Activated naive CD8-positive, alpha-beta T cell treated with anti-CD3 and anti-CD28 coated beads, Interleukin-2, amount 50 U/mL, for 24 hours (primary cell): ENCODE measurements at regions not wholly inside any gene's neighbourhood (a gene's known extent, or its start where the extent isn't known, plus 50 kb on each side); places are given as distances from the start of the nearest gene placed in this dataset.

Experiments
- ATAC-seq: fragments of 150-1000 bp; cut with Tn5 transposase; one replicate; pipeline ENCODE4 v1.10.0; 2021
- DNase-seq: peaks from one replicate; pipeline ENCODE4 v3.0.0; 2021
- H3K27ac Mint-ChIP-seq: one replicate; pipeline ENCODE4 v1.8.0; 2021; ENCODE audit warnings: mild to moderate bottlenecking, mixed read lengths
- H3K27me3 Mint-ChIP-seq: one replicate; pipeline ENCODE4 v1.8.0; 2021; ENCODE audit warnings: mixed read lengths
- H3K36me3 Mint-ChIP-seq: one replicate; pipeline ENCODE4 v1.8.0; 2021; ENCODE audit warnings: low read depth, mixed read lengths
- H3K4me1 Mint-ChIP-seq: one replicate; pipeline ENCODE4 v1.8.0; 2021; ENCODE audit warnings: mixed read lengths
- H3K4me3 Mint-ChIP-seq: one replicate; pipeline ENCODE4 v1.8.0; 2021; ENCODE audit warnings: mild to moderate bottlenecking, moderate library complexity, mixed read lengths
- H3K9me3 Mint-ChIP-seq: one replicate; pipeline ENCODE4 v1.8.0; 2021; ENCODE audit warnings: mixed read lengths

GRCh38 chr12:124726596-124727263 lies 136.9 kb downstream of the SCARB1 start:
- DNase-seq, result no peak
- no peaks in the 10 kb centered on the region for H3K4me1 Mint-ChIP-seq

GRCh38 chr12:124725597-124726237 lies 137.9 kb downstream of the SCARB1 start:
- Mint-ChIP-seq H3K9me3 (no peaks in the 10 kb centered on the region), H3K36me3 (no peaks in the 10 kb centered on the region), H3K27me3 (no peaks in the 10 kb centered on the region), H3K4me1 (no peaks in the 10 kb centered on the region), H3K4me3 (peak overlapping the region; percentile 2), H3K27ac (no peak overlapping the region)
- ATAC-seq (no peak), DNase-seq (no peak)

More at GRCh38 chr12:124726596-124727263, 136.9 kb downstream of the SCARB1 start:
- Mint-ChIP-seq H3K36me3 (no peaks in the 10 kb centered on the region), H3K9me3 (no peaks in the 10 kb centered on the region), H3K27me3 (no peaks in the 10 kb centered on the region), H3K4me3 (no peak overlapping the region), H3K27ac (no peak overlapping the region)
- no peak for ATAC-seq

- DNase-seq, result no peak
- H3K27me3 Mint-ChIP-seq, result no peaks in the 10 kb centered on the region
- no peaks in the 10 kb centered on the region for H3K36me3 Mint-ChIP-seq
- no peaks in the 10 kb centered on the region for H3K9me3 Mint-ChIP-seq
- H3K4me1 Mint-ChIP-seq, result peaks cover 2% of the 10 kb centered on the region
- no peak overlapping the region for H3K27ac Mint-ChIP-seq
- no peak overlapping the region for H3K4me3 Mint-ChIP-seq
- ATAC-seq, result no peak
Observed at GRCh38 chr12:124725099-124725498, 138.6 kb downstream of the SCARB1 start.

GRCh38 chr12:124722878-124723277 lies 140.8 kb downstream of the SCARB1 start:
- Mint-ChIP-seq H3K4me1 (peaks cover 2% of the 10 kb centered on the region), H3K27me3 (peaks cover 1% of the 10 kb centered on the region), H3K36me3 (no peaks in the 10 kb centered on the region), H3K27ac (no peak overlapping the region), H3K9me3 (no peaks in the 10 kb centered on the region), H3K4me3 (no peak overlapping the region)
- ATAC-seq, result no peak
- DNase-seq, result no peak

GRCh38 chr12:124721501-124722162 lies 142.0 kb downstream of the SCARB1 start:
- Mint-ChIP-seq H3K9me3 (no peaks in the 10 kb centered on the region), H3K4me1 (peaks cover 2% of the 10 kb centered on the region), H3K36me3 (no peaks in the 10 kb centered on the region), H3K4me3 (no peak overlapping the region), H3K27me3 (peaks cover 1% of the 10 kb centered on the region), H3K27ac (no peak overlapping the region)
- ATAC-seq (no peak), DNase-seq (no peak)

- DNase-seq, result no peak
- H3K4me3 Mint-ChIP-seq, result no peak overlapping the region
- peaks cover 2% of the 10 kb centered on the region for H3K4me1 Mint-ChIP-seq
- H3K9me3 Mint-ChIP-seq, result no peaks in the 10 kb centered on the region
- ATAC-seq, result no peak
- peaks cover 1% of the 10 kb centered on the region for H3K27me3 Mint-ChIP-seq
- H3K36me3 Mint-ChIP-seq, result no peaks in the 10 kb centered on the region
- H3K27ac Mint-ChIP-seq, result no peak overlapping the region
Observed at GRCh38 chr12:124720681-124721500, 142.8 kb downstream of the SCARB1 start.

GRCh38 chr12:124720004-124720680 lies 143.5 kb downstream of the SCARB1 start:
- DNase-seq (no peak), ATAC-seq (no peak)
- peaks cover 1% of the 10 kb centered on the region for H3K27me3 Mint-ChIP-seq
- H3K27ac Mint-ChIP-seq, result no peak overlapping the region
- H3K4me1 Mint-ChIP-seq, result peaks cover 2% of the 10 kb centered on the region
- H3K36me3 Mint-ChIP-seq, result no peaks in the 10 kb centered on the region
- H3K4me3 Mint-ChIP-seq, result no peak overlapping the region
- no peaks in the 10 kb centered on the region for H3K9me3 Mint-ChIP-seq

- Mint-ChIP-seq H3K9me3 (no peaks in the 10 kb centered on the region), H3K4me1 (peaks cover 10% of the 10 kb centered on the region), H3K36me3 (no peaks in the 10 kb centered on the region), H3K27ac (no peak overlapping the region), H3K27me3 (peaks cover 1% of the 10 kb centered on the region), H3K4me3 (no peak overlapping the region)
- no peak for ATAC-seq
- DNase-seq, result no peak
Observed at GRCh38 chr12:124719231-124719630, 144.4 kb downstream of the SCARB1 start.

- peaks cover 3% of the 10 kb centered on the region for H3K27me3 Mint-ChIP-seq
- H3K36me3 Mint-ChIP-seq, result no peaks in the 10 kb centered on the region
- no peak overlapping the region for H3K4me3 Mint-ChIP-seq
- H3K4me1 Mint-ChIP-seq, result peaks cover 18% of the 10 kb centered on the region
- DNase-seq (no peak), ATAC-seq (no peak)
- no peaks in the 10 kb centered on the region for H3K9me3 Mint-ChIP-seq
- H3K27ac Mint-ChIP-seq, result no peak overlapping the region
Observed at GRCh38 chr12:124718458-124718857, 145.2 kb downstream of the SCARB1 start.

GRCh38 chr12:124718036-124718435 lies 145.6 kb downstream of the SCARB1 start:
- no peaks in the 10 kb centered on the region for H3K36me3 Mint-ChIP-seq
- peaks cover 3% of the 10 kb centered on the region for H3K27me3 Mint-ChIP-seq
- H3K4me3 Mint-ChIP-seq, result no peak overlapping the region
- peaks cover 22% of the 10 kb centered on the region for H3K4me1 Mint-ChIP-seq
- DNase-seq (no peak), ATAC-seq (no peak)
- H3K9me3 Mint-ChIP-seq, result no peaks in the 10 kb centered on the region
- no peak overlapping the region for H3K27ac Mint-ChIP-seq

- Mint-ChIP-seq H3K27ac (no peak overlapping the region), H3K9me3 (no peaks in the 10 kb centered on the region), H3K4me1 (peaks cover 25% of the 10 kb centered on the region), H3K4me3 (no peak overlapping the region), H3K36me3 (no peaks in the 10 kb centered on the region), H3K27me3 (peaks cover 3% of the 10 kb centered on the region)
- DNase-seq (no peak), ATAC-seq (no peak)
Observed at GRCh38 chr12:124717318-124717717, 146.3 kb downstream of the SCARB1 start.

GRCh38 chr12:124716208-124717130 lies 147.2 kb downstream of the SCARB1 start:
- DNase-seq, result no peak
- no peaks in the 10 kb centered on the region for H3K36me3 Mint-ChIP-seq
- no peak overlapping the region for H3K27ac Mint-ChIP-seq
- no peak for ATAC-seq
- H3K4me1 Mint-ChIP-seq, result peaks cover 25% of the 10 kb centered on the region
- H3K9me3 Mint-ChIP-seq, result no peaks in the 10 kb centered on the region
- no peak overlapping the region for H3K4me3 Mint-ChIP-seq
- H3K27me3 Mint-ChIP-seq, result peaks cover 3% of the 10 kb centered on the region
